H9 (cell line): ENCODE measurements at regions not wholly inside any gene's neighbourhood (a gene's known extent, or its start where the extent isn't known, plus 50 kb on each side); places are given as distances from the start of the nearest gene placed in this dataset.

Experiments
- DNase-seq: peaks from one replicate; pipeline ENCODE4 v3.0.0-alpha.2; 2017
- H2AFZ ChIP-seq: one replicate; pipeline ENCODE4 v1.6.1; 2013; ENCODE audit warnings: mild to moderate bottlenecking, low read length, control low read depth, moderate library complexity
- H2AK5ac ChIP-seq: 2 replicates; pipeline ENCODE4 v1.6.1; 2013; ENCODE audit warnings: low read length, control low read depth, mixed read lengths; ENCODE audit not compliant: insufficient read length
- H2BK120ac ChIP-seq: one replicate; pipeline ENCODE4 v1.6.1; 2013; ENCODE audit warnings: low read depth, mild to moderate bottlenecking, low read length, control low read depth, inconsistent platforms; ENCODE audit not compliant: poor library complexity, severe bottlenecking
- H2BK12ac ChIP-seq: 2 replicates; pipeline ENCODE4 v1.6.1; 2013; ENCODE audit warnings: low read length, control low read depth, mixed read lengths, low read depth; ENCODE audit not compliant: insufficient read length
- H2BK15ac ChIP-seq: 2 replicates; pipeline ENCODE4 v1.6.1; 2013; ENCODE audit warnings: low read depth, low read length, control low read depth
- H2BK20ac ChIP-seq: one replicate; pipeline ENCODE4 v1.6.1; 2013; ENCODE audit warnings: low read depth, mild to moderate bottlenecking, low read length, control low read depth, inconsistent platforms; ENCODE audit not compliant: poor library complexity, severe bottlenecking
- H2BK5ac ChIP-seq: 2 replicates; pipeline ENCODE4 v1.6.1; 2013; ENCODE audit warnings: low read length, control low read depth, mixed read lengths; ENCODE audit not compliant: insufficient read length
- H3K14ac ChIP-seq: 2 replicates; pipeline ENCODE4 v1.6.1; 2013; ENCODE audit warnings: low read length, control low read depth; ENCODE audit not compliant: insufficient read depth
- H3K18ac ChIP-seq: 2 replicates; pipeline ENCODE4 v1.6.1; 2013; ENCODE audit warnings: low read depth, mild to moderate bottlenecking, mixed read lengths, low read length, control low read depth; ENCODE audit not compliant: insufficient read length
- H3K23ac ChIP-seq: 2 replicates; pipeline ENCODE4 v1.6.1; 2013; ENCODE audit warnings: low read length, control low read depth, mixed read lengths, low read depth; ENCODE audit not compliant: insufficient read length
- H3K23me2 ChIP-seq: 2 replicates; pipeline ENCODE4 v1.6.1; 2013; ENCODE audit warnings: low read depth, mild to moderate bottlenecking, mixed read lengths, low read length, control low read depth; ENCODE audit not compliant: insufficient read length, poor library complexity, severe bottlenecking
- H3K27ac ChIP-seq: 2 replicates; pipeline ENCODE4 v1.5.1; 2013; ENCODE audit warnings: low read length, control low read depth, mixed read lengths, low read depth; ENCODE audit not compliant: insufficient read length
- H3K27me3 ChIP-seq: 2 replicates; pipeline ENCODE4 v1.6.1; 2013; ENCODE audit warnings: low read length, control low read depth, inconsistent platforms; ENCODE audit not compliant: insufficient read depth
- H3K4ac ChIP-seq: 2 replicates; pipeline ENCODE4 v1.6.1; 2013; ENCODE audit warnings: low read depth, mild to moderate bottlenecking, control low read depth, inconsistent platforms, low read length, moderate library complexity
- H3K4me1 ChIP-seq: 2 replicates; pipeline ENCODE4 v1.6.1; 2013; ENCODE audit warnings: low read length, control low read depth, inconsistent platforms; ENCODE audit not compliant: insufficient read depth
- H3K4me2 ChIP-seq: 2 replicates; pipeline ENCODE4 v1.6.1; 2013; ENCODE audit warnings: low read length, control low read depth, mixed read lengths; ENCODE audit not compliant: insufficient read length, insufficient read depth
- H3K56ac ChIP-seq: 2 replicates; pipeline ENCODE4 v1.6.1; 2013; ENCODE audit warnings: low read depth, mild to moderate bottlenecking, mixed read lengths, low read length, control low read depth; ENCODE audit not compliant: insufficient read length
- H3K79me1 ChIP-seq: 2 replicates; pipeline ENCODE4 v1.6.1; 2013; ENCODE audit warnings: low read depth, mild to moderate bottlenecking, moderate library complexity, low read length, control low read depth, inconsistent platforms; ENCODE audit not compliant: insufficient read depth, poor library complexity, severe bottlenecking
- H3K79me2 ChIP-seq: 2 replicates; pipeline ENCODE4 v1.6.1; 2013; ENCODE audit warnings: low read length, control low read depth, inconsistent platforms; ENCODE audit not compliant: insufficient read depth
- H3K9ac ChIP-seq: 2 replicates; pipeline ENCODE4 v1.6.1; 2013; ENCODE audit warnings: low read length, control low read depth, mixed read lengths; ENCODE audit not compliant: insufficient read length; ENCODE audit errors: extremely low read depth
- H3K9me3 ChIP-seq: one replicate; pipeline ENCODE4 v1.6.1; 2013; ENCODE audit warnings: low read depth, low read length, inconsistent platforms; ENCODE audit not compliant: control insufficient read depth
- H3T11ph ChIP-seq: one replicate; pipeline ENCODE4 v1.6.1; 2013; ENCODE audit warnings: mild to moderate bottlenecking, low read length, control low read depth, inconsistent platforms
- H4K20me1 ChIP-seq: one replicate; pipeline ENCODE4 v1.6.1; 2013; ENCODE audit not compliant: control insufficient read depth, insufficient read length, insufficient read depth
- H4K5ac ChIP-seq: 2 replicates; pipeline ENCODE4 v1.6.1; 2013; ENCODE audit warnings: low read depth, mild to moderate bottlenecking, mixed read lengths, low read length, control low read depth; ENCODE audit not compliant: insufficient read length
- H4K8ac ChIP-seq: replicated peaks from 2 replicates; pipeline ENCODE4 v1.6.1; 2013; ENCODE audit warnings: low read length, control low read depth, mixed read lengths, low read depth; ENCODE audit not compliant: insufficient read length
- H4K91ac ChIP-seq: 2 replicates; pipeline ENCODE4 v1.6.1; 2013; ENCODE audit warnings: low read depth, mild to moderate bottlenecking, moderate library complexity, mixed read lengths, low read length, control low read depth; ENCODE audit not compliant: insufficient read length
- H3K27ac Mint-ChIP-seq, 3 experiments: 2 replicates in 2 of 3; 3 replicates in 1 of 3; pipeline ENCODE4 v1.8.0; 2020 to 2021; ENCODE audit warnings: mixed read lengths in 3 of 3, mild to moderate bottlenecking in 1 of 3, moderate library complexity in 1 of 3
- H3K27me3 Mint-ChIP-seq: 2 replicates; pipeline ENCODE4 v1.8.0; 2021; ENCODE audit warnings: low read depth, mild to moderate bottlenecking, moderate library complexity, mixed read lengths
- H3K36me3 Mint-ChIP-seq, 3 experiments: 2 replicates in 2 of 3; 3 replicates in 1 of 3; pipeline ENCODE4 v1.8.0; 2020 to 2021; ENCODE audit warnings: low read depth in 3 of 3, mixed read lengths in 3 of 3; ENCODE audit not compliant: insufficient read depth in 1 of 3
- H3K4me1 Mint-ChIP-seq, 2 experiments: 2 replicates each; pipeline ENCODE4 v1.8.0; 2020; ENCODE audit warnings: mixed read lengths in 2 of 2
- H3K4me3 Mint-ChIP-seq, 2 experiments: 2 replicates in 1 of 2; 3 replicates in 1 of 2; pipeline ENCODE4 v1.8.0; 2020 to 2021; ENCODE audit warnings: mild to moderate bottlenecking in 2 of 2, mixed read lengths in 2 of 2, moderate library complexity in 1 of 2
- H3K9me3 Mint-ChIP-seq, 2 experiments: 2 replicates in 1 of 2; 3 replicates in 1 of 2; pipeline ENCODE4 v1.8.0; 2020; ENCODE audit warnings: mild to moderate bottlenecking in 2 of 2, mixed read lengths in 2 of 2, moderate library complexity in 1 of 2
- WGBS: extraction: QIAGEN DNeasy Blood & Tissue Kit; methylation state at CpG from one replicate; pipeline ENCODE4 v1.1.7; 2013; ENCODE audit warnings: missing lambda C conversion rate, low lambda C conversion rate, mixed read lengths; ENCODE audit not compliant: insufficient read length; ENCODE audit errors: extremely low coverage; 5-methylcytosine and 5-hydroxymethylcytosine counted together
- TF ChIP-seq, protein P1 (sequence below): fragments of 200-600 bp; sonication (generic); conservative IDR thresholded peaks from 3 replicates; pipeline ENCODE4 v1.8.0; 2021; ENCODE audit warnings: antibody characterized with exemption, mild to moderate bottlenecking

GRCh38 chr10:44627591-44628354 lies 242.9 kb upstream of the CXCL12 start:
- Histone ChIP-seq H3K79me1 (no peaks in the 10 kb centered on the region), H3K4me2 (no peak overlapping the region), H3K56ac (no peak overlapping the region), H3K23ac (no peak overlapping the region), H4K20me1 (no peaks in the 10 kb centered on the region), H4K91ac (no peak overlapping the region), H2BK15ac (no peak overlapping the region), H3K4me1 (peaks cover 5% of the 10 kb centered on the region), H2BK5ac (no peak overlapping the region), H2AK5ac (no peak overlapping the region), H3T11ph (no peak overlapping the region), H2BK120ac (no peak overlapping the region), H3K27ac (no peak overlapping the region), H3K9me3 (no peaks in the 10 kb centered on the region), H2AFZ (no peak overlapping the region), H3K79me2 (no peaks in the 10 kb centered on the region), H4K5ac (no peak overlapping the region), H3K9ac (no peak overlapping the region), H2BK20ac (no peak overlapping the region), H3K14ac (no peak overlapping the region), H2BK12ac (no peak overlapping the region), H3K4ac (no peak overlapping the region), H3K23me2 (no peaks in the 10 kb centered on the region), H4K8ac (no peak overlapping the region), H3K27me3 (no peaks in the 10 kb centered on the region), H3K18ac (no peak overlapping the region)
- Mint-ChIP-seq H3K4me3 (no peak overlapping the region), H3K36me3 (no peaks in the 10 kb centered on the region), H3K27me3 (no peaks in the 10 kb centered on the region; the same call in 1 of the 2 replicates), H3K9me3 (no peaks in the 10 kb centered on the region), H3K4me1 (peaks cover 0 to 4% of the 10 kb centered on the region in 2 experiments; a peak in 3 of 4 replicates), H3K27ac (no peak overlapping the region)
- DNase-seq = no peak
- no CpG with 5 or more reads among the region's 6 CpGs for WGBS
- TF ChIP-seq, protein P1, sequence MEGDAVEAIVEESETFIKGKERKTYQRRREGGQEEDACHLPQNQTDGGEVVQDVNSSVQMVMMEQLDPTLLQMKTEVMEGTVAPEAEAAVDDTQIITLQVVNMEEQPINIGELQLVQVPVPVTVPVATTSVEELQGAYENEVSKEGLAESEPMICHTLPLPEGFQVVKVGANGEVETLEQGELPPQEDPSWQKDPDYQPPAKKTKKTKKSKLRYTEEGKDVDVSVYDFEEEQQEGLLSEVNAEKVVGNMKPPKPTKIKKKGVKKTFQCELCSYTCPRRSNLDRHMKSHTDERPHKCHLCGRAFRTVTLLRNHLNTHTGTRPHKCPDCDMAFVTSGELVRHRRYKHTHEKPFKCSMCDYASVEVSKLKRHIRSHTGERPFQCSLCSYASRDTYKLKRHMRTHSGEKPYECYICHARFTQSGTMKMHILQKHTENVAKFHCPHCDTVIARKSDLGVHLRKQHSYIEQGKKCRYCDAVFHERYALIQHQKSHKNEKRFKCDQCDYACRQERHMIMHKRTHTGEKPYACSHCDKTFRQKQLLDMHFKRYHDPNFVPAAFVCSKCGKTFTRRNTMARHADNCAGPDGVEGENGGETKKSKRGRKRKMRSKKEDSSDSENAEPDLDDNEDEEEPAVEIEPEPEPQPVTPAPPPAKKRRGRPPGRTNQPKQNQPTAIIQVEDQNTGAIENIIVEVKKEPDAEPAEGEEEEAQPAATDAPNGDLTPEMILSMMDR = no peak; the same call in 2 of the 3 replicates
